GM19455 (cell line): ENCODE measurements at regions not wholly inside any gene's neighbourhood (a gene's known extent, or its start where the extent isn't known, plus 50 kb on each side); places are given as distances from the start of the nearest gene placed in this dataset.
A peak's percentile ranks its signal among the peaks of the same experiment; 100 is the strongest.
"Not testable (repeated sequence)": the region's sequence is repeated elsewhere in the genome, so short reads cannot be mapped to it uniquely, and the experiment has no call there.

Experiments used
- ATAC-seq: cut with Tn5 transposase; IDR thresholded peaks from one replicate; pipeline ENCODE4 v1.9.1; 2021; ENCODE audit not compliant: unreplicated experiment

GRCh38 chr11:128171506-128171905, 415.9 kb downstream of the ETS1 start:
- no peak for ATAC-seq

GRCh38 chr11:128165572-128165971, 421.8 kb downstream of the ETS1 start:
- ATAC-seq, result no peak

GRCh38 chr11:128164080-128164741, 423.1 kb downstream of the ETS1 start:
- ATAC-seq, result no peak

GRCh38 chr11:128161994-128162393, 425.4 kb downstream of the ETS1 start:
- ATAC-seq, result no peak

GRCh38 chr11:128161436-128161835, 425.9 kb downstream of the ETS1 start:
- ATAC-seq, result no peak

- ATAC-seq, result no peak
Measured at GRCh38 chr11:128158860-128159259, 428.5 kb downstream of the ETS1 start.

GRCh38 chr11:128157423-128158298, 429.7 kb downstream of the ETS1 start:
- ATAC-seq, result peak; percentile 91

- no peak for ATAC-seq
Measured at GRCh38 chr11:128156486-128156885, 430.9 kb downstream of the ETS1 start.

GRCh38 chr11:128155590-128155989, 431.8 kb downstream of the ETS1 start:
- ATAC-seq, result no peak

GRCh38 chr11:128153697-128154048, 433.7 kb downstream of the ETS1 start:
- ATAC-seq, result no peak

GRCh38 chr11:128152796-128153696, 434.3 kb downstream of the ETS1 start:
- no peak for ATAC-seq

- no peak for ATAC-seq
Measured at GRCh38 chr11:128151780-128152179, 435.6 kb downstream of the ETS1 start.

GRCh38 chr11:128151338-128151737, 436.0 kb downstream of the ETS1 start:
- no peak for ATAC-seq

- ATAC-seq, result no peak
Measured at GRCh38 chr11:128148208-128148607, 439.1 kb downstream of the ETS1 start.

GRCh38 chr11:128146926-128147605, 440.3 kb downstream of the ETS1 start:
- no peak for ATAC-seq

GRCh38 chr11:128140293-128140692, 447.1 kb downstream of the ETS1 start:
- not testable (repeated sequence) for ATAC-seq

GRCh38 chr11:128135451-128135850, 451.9 kb downstream of the ETS1 start:
- no peak for ATAC-seq

GRCh38 chr11:128133501-128133900, 453.9 kb downstream of the ETS1 start:
- no peak for ATAC-seq

GRCh38 chr11:128130052-128130451, 457.3 kb downstream of the ETS1 start:
- ATAC-seq, result no peak

- no peak for ATAC-seq
Measured at GRCh38 chr11:128125723-128126122, 461.6 kb downstream of the ETS1 start.

GRCh38 chr11:128116885-128117284, 470.5 kb downstream of the ETS1 start:
- ATAC-seq, result no peak
